WTC11 (cell line): ENCODE measurements at regions not wholly inside any gene's neighbourhood (a gene's known extent, or its start where the extent isn't known, plus 50 kb on each side); places are given as distances from the start of the nearest gene placed in this dataset.

Source experiments
- ATAC-seq: fragments of 200-7000 bp; cut with Tn5 transposase; 2 replicates; pipeline ENCODE4 v1.10.0; 2021; ENCODE audit warnings: mild to moderate bottlenecking, moderate library complexity
- CTCF ChIA-PET: fragments of 300-600 bp; sonication (Branson Sonifier 250); formaldehyde crosslinking; loops from one replicate; lab custom pipeline; 2021; ENCODE audit warnings: antibody characterized with exemption; lab: Charles Lee
- POLR2A ChIA-PET: fragments of 350-600 bp; sonication (Branson Sonifier 250); formaldehyde crosslinking; loops from one replicate; lab custom pipeline; 2021; ENCODE audit warnings: antibody characterized with exemption; lab: Charles Lee
- DNase-seq: peaks from one replicate; pipeline ENCODE4 v3.0.0; 2021; ENCODE audit warnings: low spot score
- H3K27ac Mint-ChIP-seq: 2 replicates; pipeline ENCODE4 v1.8.0; 2021; ENCODE audit warnings: mixed read lengths
- H3K27me3 Mint-ChIP-seq: 2 replicates; pipeline ENCODE4 v1.8.0; 2021; ENCODE audit warnings: low read depth, mild to moderate bottlenecking, moderate library complexity, mixed read lengths
- H3K36me3 Mint-ChIP-seq: 2 replicates; pipeline ENCODE4 v1.8.0; 2021; ENCODE audit warnings: mixed read lengths
- H3K4me1 Mint-ChIP-seq: 2 replicates; pipeline ENCODE4 v1.8.0; 2022; ENCODE audit warnings: mixed read lengths
- H3K4me3 Mint-ChIP-seq: 2 replicates; pipeline ENCODE4 v1.8.0; 2021; ENCODE audit warnings: mild to moderate bottlenecking, moderate library complexity, mixed read lengths
- H3K9me3 Mint-ChIP-seq: 2 replicates; pipeline ENCODE4 v1.8.0; 2021; ENCODE audit warnings: mixed read lengths
- CREM ChIP-seq: sonication (generic); formaldehyde crosslinking; IDR thresholded peaks from 2 replicates; pipeline ENCODE4 v1.8.1; 2022; ENCODE audit warnings: mild to moderate bottlenecking, missing genetic modification reagents, moderate library complexity
- EMX1 ChIP-seq: fragments of 250-450 bp; sonication (Bioruptor Pico); IDR thresholded peaks from 2 replicates; pipeline ENCODE4 v1.8.0; 2021; ENCODE audit warnings: mild to moderate bottlenecking
- JUN ChIP-seq: sonication (generic); formaldehyde crosslinking; IDR thresholded peaks from 2 replicates; pipeline ENCODE4 v1.8.0; 2023; ENCODE audit warnings: mild to moderate bottlenecking, missing genetic modification reagents
- KAT7 ChIP-seq: sonication (generic); formaldehyde crosslinking; IDR thresholded peaks from 2 replicates; pipeline ENCODE4 v1.8.1; 2023; ENCODE audit warnings: missing genetic modification reagents, mild to moderate bottlenecking, borderline replicate concordance
- OVOL2 ChIP-seq: fragments of 250-450 bp; sonication (Bioruptor Pico); IDR thresholded peaks from 2 replicates; pipeline ENCODE4 v1.9.0; 2021; ENCODE audit warnings: mild to moderate bottlenecking, borderline replicate concordance
- RORB ChIP-seq: fragments of 250-450 bp; sonication (Bioruptor Pico); IDR thresholded peaks from 2 replicates; pipeline ENCODE4 v1.9.0; 2021; ENCODE audit warnings: mild to moderate bottlenecking
- SMAD3 ChIP-seq: sonication (generic); formaldehyde crosslinking; IDR thresholded peaks from 2 replicates; pipeline ENCODE4 v1.8.0; 2022; ENCODE audit warnings: missing genetic modification reagents, mild to moderate bottlenecking, borderline replicate concordance
- TEAD1 ChIP-seq: sonication (generic); formaldehyde crosslinking; IDR thresholded peaks from 2 replicates; pipeline ENCODE4 v1.8.0; 2022; ENCODE audit warnings: mild to moderate bottlenecking, missing genetic modification reagents
- ZNF138 ChIP-seq: sonication (generic); formaldehyde crosslinking; conservative IDR thresholded peaks from 2 replicates; pipeline ENCODE4 v1.8.1; 2022; ENCODE audit warnings: mild to moderate bottlenecking, moderate library complexity, missing genetic modification reagents
- ZNF423 ChIP-seq: fragments of 250-450 bp; sonication (Bioruptor Pico); IDR thresholded peaks from 2 replicates; pipeline ENCODE4 v2.1.2; 2022; ENCODE audit warnings: mild to moderate bottlenecking, moderate library complexity
- TF ChIP-seq, protein P1 (sequence below): fragments of 200-600 bp; IDR thresholded peaks from 2 replicates; pipeline ENCODE4 v1.8.0; 2022; ENCODE audit warnings: antibody characterized with exemption
- TF ChIP-seq, protein P2 (sequence below): sonication (generic); formaldehyde crosslinking; IDR thresholded peaks from 2 replicates; pipeline ENCODE4 v1.8.1; 2022; ENCODE audit warnings: low read depth, mild to moderate bottlenecking, moderate library complexity, missing genetic modification reagents, borderline replicate concordance
- TF ChIP-seq, protein P3 (sequence below): sonication (generic); formaldehyde crosslinking; IDR thresholded peaks from 2 replicates; pipeline ENCODE4 v1.8.1; 2023; ENCODE audit warnings: mild to moderate bottlenecking, missing genetic modification reagents
- TF ChIP-seq, protein P4 (sequence below): fragments of 250-450 bp; sonication (Bioruptor Pico); IDR thresholded peaks from 2 replicates; pipeline ENCODE4 v2.1.2; 2022; ENCODE audit warnings: mild to moderate bottlenecking, moderate library complexity
- TF ChIP-seq, protein P5 (sequence below): fragments of 250-450 bp; sonication (Bioruptor Pico); IDR thresholded peaks from 2 replicates; pipeline ENCODE4 v1.9.0; 2021; ENCODE audit warnings: mild to moderate bottlenecking
- TF ChIP-seq, protein P6 (sequence below): sonication (generic); formaldehyde crosslinking; IDR thresholded peaks from 2 replicates; pipeline ENCODE4 v1.8.0; 2022; ENCODE audit warnings: missing genetic modification reagents
- TF ChIP-seq, protein P7 (sequence below): sonication (generic); formaldehyde crosslinking; conservative IDR thresholded peaks from 2 replicates; pipeline ENCODE4 v1.8.1; 2023; ENCODE audit warnings: mild to moderate bottlenecking, low read depth, missing genetic modification reagents, moderate library complexity
- TF ChIP-seq, protein P8 (sequence below): sonication (generic); formaldehyde crosslinking; IDR thresholded peaks from 2 replicates; pipeline ENCODE4 v1.8.0; 2022; ENCODE audit warnings: mild to moderate bottlenecking, missing genetic modification reagents

DNA sequence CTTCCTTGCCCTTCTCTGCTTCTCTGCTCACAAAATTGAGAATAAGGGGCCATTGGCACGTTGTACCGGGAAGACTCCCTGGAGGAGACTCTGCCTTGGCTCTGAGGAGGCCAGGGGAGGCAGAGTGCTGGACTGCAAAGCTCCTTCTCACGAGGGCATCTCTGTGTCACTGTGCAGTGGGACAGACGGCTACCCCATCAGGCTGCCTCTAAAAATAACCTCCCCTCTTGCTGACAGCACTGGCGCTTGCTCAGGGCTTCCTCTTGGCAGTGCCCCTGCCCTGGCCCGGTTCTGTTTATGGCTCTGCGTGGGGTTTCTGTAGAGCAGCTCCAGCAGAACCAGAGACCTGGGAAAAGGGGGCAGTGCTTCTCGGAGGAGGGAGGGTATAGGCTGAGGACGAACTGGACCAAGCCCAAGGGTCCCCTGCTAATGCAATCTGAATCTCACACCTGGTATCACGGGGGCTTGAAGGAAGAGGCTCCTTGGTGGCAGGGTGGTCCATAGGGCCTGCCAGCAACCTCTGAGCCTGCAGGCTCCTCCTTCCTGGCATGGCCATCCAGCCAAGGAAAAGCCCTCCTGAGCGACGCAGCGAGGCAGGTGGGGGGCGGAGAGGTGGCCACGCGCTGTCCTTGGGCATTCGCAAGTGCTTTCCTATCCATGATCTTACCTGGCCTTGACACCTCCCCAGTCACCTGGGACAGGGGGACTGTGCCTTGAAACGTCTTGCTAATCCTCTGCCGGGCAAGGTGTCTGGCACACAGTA is 63.3 kb upstream of the TLE3 start (continued):
- TF ChIP-seq, protein P1, sequence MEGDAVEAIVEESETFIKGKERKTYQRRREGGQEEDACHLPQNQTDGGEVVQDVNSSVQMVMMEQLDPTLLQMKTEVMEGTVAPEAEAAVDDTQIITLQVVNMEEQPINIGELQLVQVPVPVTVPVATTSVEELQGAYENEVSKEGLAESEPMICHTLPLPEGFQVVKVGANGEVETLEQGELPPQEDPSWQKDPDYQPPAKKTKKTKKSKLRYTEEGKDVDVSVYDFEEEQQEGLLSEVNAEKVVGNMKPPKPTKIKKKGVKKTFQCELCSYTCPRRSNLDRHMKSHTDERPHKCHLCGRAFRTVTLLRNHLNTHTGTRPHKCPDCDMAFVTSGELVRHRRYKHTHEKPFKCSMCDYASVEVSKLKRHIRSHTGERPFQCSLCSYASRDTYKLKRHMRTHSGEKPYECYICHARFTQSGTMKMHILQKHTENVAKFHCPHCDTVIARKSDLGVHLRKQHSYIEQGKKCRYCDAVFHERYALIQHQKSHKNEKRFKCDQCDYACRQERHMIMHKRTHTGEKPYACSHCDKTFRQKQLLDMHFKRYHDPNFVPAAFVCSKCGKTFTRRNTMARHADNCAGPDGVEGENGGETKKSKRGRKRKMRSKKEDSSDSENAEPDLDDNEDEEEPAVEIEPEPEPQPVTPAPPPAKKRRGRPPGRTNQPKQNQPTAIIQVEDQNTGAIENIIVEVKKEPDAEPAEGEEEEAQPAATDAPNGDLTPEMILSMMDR, result no peak
- no peak for TF ChIP-seq CREM
- TF ChIP-seq, protein P2, sequence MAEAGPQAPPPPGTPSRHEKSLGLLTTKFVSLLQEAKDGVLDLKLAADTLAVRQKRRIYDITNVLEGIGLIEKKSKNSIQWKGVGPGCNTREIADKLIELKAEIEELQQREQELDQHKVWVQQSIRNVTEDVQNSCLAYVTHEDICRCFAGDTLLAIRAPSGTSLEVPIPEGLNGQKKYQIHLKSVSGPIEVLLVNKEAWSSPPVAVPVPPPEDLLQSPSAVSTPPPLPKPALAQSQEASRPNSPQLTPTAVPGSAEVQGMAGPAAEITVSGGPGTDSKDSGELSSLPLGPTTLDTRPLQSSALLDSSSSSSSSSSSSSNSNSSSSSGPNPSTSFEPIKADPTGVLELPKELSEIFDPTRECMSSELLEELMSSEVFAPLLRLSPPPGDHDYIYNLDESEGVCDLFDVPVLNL, result no peak
- TF ChIP-seq SMAD3, result no peak
- TF ChIP-seq ZNF138 (CRISPR knock-in tag), result no peak
- TF ChIP-seq ZNF423 (CRISPR knock-in tag), result no peak
- no peak for TF ChIP-seq RORB (CRISPR knock-in tag)

DNA sequence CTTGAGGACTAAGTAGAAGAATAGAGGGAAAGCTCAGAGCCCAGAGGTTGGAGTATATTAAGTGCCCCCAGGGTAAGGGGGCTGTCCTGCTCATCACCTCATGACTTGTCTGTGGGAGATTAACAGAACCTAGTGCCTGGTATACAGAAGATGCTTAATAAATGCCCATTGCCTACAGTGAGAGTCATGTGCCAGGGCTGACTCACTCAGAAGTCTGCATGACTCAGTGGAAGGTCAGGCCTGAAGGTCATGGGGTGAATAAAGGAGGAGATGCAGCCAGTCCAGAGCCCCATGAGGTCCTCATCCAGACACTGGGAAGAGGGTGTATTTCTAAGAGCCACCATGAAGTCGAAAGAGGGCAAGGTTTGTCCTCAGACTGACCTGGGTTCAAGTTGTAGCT is 62.5 kb upstream of the TLE3 start:
- CTCF ChIA-PET, result no interaction called here
- DNase-seq, result no peak
- no peaks in the 10 kb centered on the region for H3K9me3 Mint-ChIP-seq
- POLR2A ChIA-PET, result no interaction called here
- no peak overlapping the region for H3K27ac Mint-ChIP-seq
- no peak overlapping the region for H3K4me3 Mint-ChIP-seq
- TF ChIP-seq, protein P3, sequence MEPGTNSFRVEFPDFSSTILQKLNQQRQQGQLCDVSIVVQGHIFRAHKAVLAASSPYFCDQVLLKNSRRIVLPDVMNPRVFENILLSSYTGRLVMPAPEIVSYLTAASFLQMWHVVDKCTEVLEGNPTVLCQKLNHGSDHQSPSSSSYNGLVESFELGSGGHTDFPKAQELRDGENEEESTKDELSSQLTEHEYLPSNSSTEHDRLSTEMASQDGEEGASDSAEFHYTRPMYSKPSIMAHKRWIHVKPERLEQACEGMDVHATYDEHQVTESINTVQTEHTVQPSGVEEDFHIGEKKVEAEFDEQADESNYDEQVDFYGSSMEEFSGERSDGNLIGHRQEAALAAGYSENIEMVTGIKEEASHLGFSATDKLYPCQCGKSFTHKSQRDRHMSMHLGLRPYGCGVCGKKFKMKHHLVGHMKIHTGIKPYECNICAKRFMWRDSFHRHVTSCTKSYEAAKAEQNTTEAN, result no peak
- no peak for TF ChIP-seq KAT7 (CRISPR knock-in tag)
- H3K36me3 Mint-ChIP-seq, result no peaks in the 10 kb centered on the region
- no peaks in the 10 kb centered on the region for H3K27me3 Mint-ChIP-seq
- ATAC-seq, result no peak
- peaks cover 3% of the 10 kb centered on the region; the same call in 1 of the 2 replicates for H3K4me1 Mint-ChIP-seq

DNA sequence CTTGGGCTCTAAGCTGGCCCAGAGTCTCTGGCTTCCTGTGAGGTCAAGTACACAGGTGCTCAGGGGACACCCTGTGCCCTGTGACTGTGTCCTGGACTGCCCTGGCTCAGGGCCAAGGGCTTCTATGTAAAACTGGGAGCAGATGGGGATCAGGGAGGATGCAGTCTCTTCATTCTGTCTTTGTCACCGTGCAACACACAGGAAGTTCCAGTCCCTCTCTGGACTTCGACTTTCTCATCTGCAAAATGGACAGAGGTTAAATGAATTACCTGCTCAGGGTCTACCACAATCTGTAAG is 61.9 kb upstream of the TLE3 start:
- ChIA-PET POLR2A (no interaction called here), CTCF (no interaction called here)
- no peak for ATAC-seq
- peaks cover 5% of the 10 kb centered on the region for H3K4me1 Mint-ChIP-seq
- H3K36me3 Mint-ChIP-seq, result no peaks in the 10 kb centered on the region
- TF ChIP-seq, protein P4, sequence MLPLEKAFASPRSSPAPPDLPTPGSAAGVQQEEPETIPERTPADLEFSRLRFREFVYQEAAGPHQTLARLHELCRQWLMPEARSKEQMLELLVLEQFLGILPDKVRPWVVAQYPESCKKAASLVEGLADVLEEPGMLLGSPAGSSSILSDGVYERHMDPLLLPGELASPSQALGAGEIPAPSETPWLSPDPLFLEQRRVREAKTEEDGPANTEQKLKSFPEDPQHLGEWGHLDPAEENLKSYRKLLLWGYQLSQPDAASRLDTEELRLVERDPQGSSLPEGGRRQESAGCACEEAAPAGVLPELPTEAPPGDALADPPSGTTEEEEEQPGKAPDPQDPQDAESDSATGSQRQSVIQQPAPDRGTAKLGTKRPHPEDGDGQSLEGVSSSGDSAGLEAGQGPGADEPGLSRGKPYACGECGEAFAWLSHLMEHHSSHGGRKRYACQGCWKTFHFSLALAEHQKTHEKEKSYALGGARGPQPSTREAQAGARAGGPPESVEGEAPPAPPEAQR (CRISPR knock-in tag), result no peak
- TF ChIP-seq OVOL2 (no peak), JUN (CRISPR knock-in tag) (no peak), EMX1 (CRISPR knock-in tag) (no peak), TEAD1 (CRISPR knock-in tag) (no peak), CREM (no peak)
- TF ChIP-seq, protein P2, result no peak
- TF ChIP-seq, protein P5, sequence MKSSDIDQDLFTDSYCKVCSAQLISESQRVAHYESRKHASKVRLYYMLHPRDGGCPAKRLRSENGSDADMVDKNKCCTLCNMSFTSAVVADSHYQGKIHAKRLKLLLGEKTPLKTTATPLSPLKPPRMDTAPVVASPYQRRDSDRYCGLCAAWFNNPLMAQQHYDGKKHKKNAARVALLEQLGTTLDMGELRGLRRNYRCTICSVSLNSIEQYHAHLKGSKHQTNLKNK (CRISPR knock-in tag), result no peak
- TF ChIP-seq, protein P6, sequence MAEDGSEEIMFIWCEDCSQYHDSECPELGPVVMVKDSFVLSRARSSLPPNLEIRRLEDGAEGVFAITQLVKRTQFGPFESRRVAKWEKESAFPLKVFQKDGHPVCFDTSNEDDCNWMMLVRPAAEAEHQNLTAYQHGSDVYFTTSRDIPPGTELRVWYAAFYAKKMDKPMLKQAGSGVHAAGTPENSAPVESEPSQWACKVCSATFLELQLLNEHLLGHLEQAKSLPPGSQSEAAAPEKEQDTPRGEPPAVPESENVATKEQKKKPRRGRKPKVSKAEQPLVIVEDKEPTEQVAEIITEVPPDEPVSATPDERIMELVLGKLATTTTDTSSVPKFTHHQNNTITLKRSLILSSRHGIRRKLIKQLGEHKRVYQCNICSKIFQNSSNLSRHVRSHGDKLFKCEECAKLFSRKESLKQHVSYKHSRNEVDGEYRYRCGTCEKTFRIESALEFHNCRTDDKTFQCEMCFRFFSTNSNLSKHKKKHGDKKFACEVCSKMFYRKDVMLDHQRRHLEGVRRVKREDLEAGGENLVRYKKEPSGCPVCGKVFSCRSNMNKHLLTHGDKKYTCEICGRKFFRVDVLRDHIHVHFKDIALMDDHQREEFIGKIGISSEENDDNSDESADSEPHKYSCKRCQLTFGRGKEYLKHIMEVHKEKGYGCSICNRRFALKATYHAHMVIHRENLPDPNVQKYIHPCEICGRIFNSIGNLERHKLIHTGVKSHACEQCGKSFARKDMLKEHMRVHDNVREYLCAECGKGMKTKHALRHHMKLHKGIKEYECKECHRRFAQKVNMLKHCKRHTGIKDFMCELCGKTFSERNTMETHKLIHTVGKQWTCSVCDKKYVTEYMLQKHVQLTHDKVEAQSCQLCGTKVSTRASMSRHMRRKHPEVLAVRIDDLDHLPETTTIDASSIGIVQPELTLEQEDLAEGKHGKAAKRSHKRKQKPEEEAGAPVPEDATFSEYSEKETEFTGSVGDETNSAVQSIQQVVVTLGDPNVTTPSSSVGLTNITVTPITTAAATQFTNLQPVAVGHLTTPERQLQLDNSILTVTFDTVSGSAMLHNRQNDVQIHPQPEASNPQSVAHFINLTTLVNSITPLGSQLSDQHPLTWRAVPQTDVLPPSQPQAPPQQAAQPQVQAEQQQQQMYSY (CRISPR knock-in tag), result no peak
- TF ChIP-seq, protein P7, sequence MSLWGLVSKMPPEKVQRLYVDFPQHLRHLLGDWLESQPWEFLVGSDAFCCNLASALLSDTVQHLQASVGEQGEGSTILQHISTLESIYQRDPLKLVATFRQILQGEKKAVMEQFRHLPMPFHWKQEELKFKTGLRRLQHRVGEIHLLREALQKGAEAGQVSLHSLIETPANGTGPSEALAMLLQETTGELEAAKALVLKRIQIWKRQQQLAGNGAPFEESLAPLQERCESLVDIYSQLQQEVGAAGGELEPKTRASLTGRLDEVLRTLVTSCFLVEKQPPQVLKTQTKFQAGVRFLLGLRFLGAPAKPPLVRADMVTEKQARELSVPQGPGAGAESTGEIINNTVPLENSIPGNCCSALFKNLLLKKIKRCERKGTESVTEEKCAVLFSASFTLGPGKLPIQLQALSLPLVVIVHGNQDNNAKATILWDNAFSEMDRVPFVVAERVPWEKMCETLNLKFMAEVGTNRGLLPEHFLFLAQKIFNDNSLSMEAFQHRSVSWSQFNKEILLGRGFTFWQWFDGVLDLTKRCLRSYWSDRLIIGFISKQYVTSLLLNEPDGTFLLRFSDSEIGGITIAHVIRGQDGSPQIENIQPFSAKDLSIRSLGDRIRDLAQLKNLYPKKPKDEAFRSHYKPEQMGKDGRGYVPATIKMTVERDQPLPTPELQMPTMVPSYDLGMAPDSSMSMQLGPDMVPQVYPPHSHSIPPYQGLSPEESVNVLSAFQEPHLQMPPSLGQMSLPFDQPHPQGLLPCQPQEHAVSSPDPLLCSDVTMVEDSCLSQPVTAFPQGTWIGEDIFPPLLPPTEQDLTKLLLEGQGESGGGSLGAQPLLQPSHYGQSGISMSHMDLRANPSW, result no peak
- TF ChIP-seq, protein P8, sequence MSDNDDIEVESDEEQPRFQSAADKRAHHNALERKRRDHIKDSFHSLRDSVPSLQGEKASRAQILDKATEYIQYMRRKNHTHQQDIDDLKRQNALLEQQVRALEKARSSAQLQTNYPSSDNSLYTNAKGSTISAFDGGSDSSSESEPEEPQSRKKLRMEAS (CRISPR knock-in tag), result no peak
- DNase-seq, result no peak
- no peaks in the 10 kb centered on the region for H3K9me3 Mint-ChIP-seq
- H3K27me3 Mint-ChIP-seq, result no peaks in the 10 kb centered on the region
- H3K27ac Mint-ChIP-seq, result no peak overlapping the region
- H3K4me3 Mint-ChIP-seq, result no peak overlapping the region
